ENCODE measurements at regions not wholly inside any gene's neighbourhood (a gene's known extent, or its start where the extent isn't known, plus 50 kb on each side); places are given as distances from the start of the nearest gene placed in this dataset.

DNA sequence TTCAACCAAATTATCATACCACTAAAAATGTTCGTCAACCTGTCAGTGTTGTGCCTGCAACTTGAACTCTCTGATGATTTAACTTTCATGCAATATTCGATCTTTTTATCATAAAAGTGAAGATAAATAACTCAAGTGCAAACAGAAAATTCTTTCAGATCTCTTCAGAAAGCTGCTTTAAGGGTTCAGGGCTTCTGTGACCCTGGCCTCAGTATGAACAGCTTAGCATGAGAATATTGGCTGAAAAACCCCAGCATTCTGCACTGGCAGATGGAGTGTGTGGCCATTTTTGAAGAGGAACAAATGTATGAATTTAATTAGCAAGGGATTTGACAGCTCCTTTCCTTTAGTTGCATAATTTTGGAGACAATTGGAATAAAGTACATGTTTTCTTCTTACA, 851.4 kb upstream of the SOX11 start:
- no peak overlapping the region for H3K27ac ChIP-seq
- H3K4me1 ChIP-seq (replicated peaks; ENCODE audit: insufficient read depth): no peaks in the 10 kb centered on the region
- H3K79me2 ChIP-seq (ENCODE audit: low read depth): no peaks in the 10 kb centered on the region
- H4K20me1 ChIP-seq (ENCODE audit: insufficient read depth): no peaks in the 10 kb centered on the region
- no TSS peak for BruUV-seq (replicated peaks)
- TF ChIP-seq, protein P1, sequence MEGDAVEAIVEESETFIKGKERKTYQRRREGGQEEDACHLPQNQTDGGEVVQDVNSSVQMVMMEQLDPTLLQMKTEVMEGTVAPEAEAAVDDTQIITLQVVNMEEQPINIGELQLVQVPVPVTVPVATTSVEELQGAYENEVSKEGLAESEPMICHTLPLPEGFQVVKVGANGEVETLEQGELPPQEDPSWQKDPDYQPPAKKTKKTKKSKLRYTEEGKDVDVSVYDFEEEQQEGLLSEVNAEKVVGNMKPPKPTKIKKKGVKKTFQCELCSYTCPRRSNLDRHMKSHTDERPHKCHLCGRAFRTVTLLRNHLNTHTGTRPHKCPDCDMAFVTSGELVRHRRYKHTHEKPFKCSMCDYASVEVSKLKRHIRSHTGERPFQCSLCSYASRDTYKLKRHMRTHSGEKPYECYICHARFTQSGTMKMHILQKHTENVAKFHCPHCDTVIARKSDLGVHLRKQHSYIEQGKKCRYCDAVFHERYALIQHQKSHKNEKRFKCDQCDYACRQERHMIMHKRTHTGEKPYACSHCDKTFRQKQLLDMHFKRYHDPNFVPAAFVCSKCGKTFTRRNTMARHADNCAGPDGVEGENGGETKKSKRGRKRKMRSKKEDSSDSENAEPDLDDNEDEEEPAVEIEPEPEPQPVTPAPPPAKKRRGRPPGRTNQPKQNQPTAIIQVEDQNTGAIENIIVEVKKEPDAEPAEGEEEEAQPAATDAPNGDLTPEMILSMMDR (conservative IDR thresholded peaks at IDR 0.05): no peak
- POLR2A ChIA-PET (ENCODE audit: unreplicated experiment): no interaction called here
- no peaks in the 10 kb centered on the region for H3F3A ChIP-seq (ENCODE audit: insufficient read depth, low read depth)
- H3K9me2 ChIP-seq (ENCODE audit: insufficient read depth): no peaks in the 10 kb centered on the region
- intact Hi-C loops (cut with micrococcal nuclease; ENCODE audit: unreplicated experiment): no loop called here
- no peaks in the 10 kb centered on the region for H3K36me3 ChIP-seq (ENCODE audit: low read depth)
- CTCF ChIA-PET: no interaction called here
- H3K27me3 ChIP-seq (ENCODE audit: insufficient read depth, low read depth): peaks cover 8% of the 10 kb centered on the region; the same call in 1 of the 2 replicates
- DNase-seq: no peak
- H2AFZ ChIP-seq: no peak overlapping the region
- H3K9me3 ChIP-seq (ENCODE audit: insufficient read depth, low read depth): no peaks in the 10 kb centered on the region
- no peak overlapping the region for H3K4me2 ChIP-seq
- no peak overlapping the region for H3K4me3 ChIP-seq

DNA sequence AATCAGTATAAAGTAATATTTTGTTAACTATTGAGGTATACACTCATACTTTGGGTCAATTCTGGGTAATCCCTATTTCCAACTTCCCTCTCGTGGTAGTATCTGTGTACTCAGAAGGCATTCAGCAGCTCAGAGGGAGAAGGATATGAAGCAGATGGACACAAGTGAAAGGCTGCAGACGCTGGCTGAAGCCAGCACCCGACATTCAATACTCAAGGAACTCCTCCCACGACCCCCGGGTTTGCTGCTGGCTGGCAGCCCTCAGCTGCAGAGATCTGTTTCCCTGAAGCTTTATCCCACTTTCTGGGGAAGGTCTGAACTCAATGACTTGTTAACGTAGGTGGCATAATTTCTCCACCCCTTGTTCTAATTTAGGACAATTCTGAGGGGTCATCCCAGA, 847.3 kb upstream of the SOX11 start:
- Histone ChIP-seq H3K4me3 (no peak overlapping the region), H3K79me2 (ENCODE audit: low read depth) (no peaks in the 10 kb centered on the region), H2AFZ (no peak overlapping the region), H3K9me3 (ENCODE audit: insufficient read depth, low read depth) (no peaks in the 10 kb centered on the region), H3K27ac (no peak overlapping the region), H3F3A (ENCODE audit: insufficient read depth, low read depth) (no peaks in the 10 kb centered on the region), H3K36me3 (ENCODE audit: low read depth) (no peaks in the 10 kb centered on the region), H3K27me3 (ENCODE audit: insufficient read depth, low read depth) (peaks cover 8% of the 10 kb centered on the region; the same call in 1 of the 2 replicates), H3K4me2 (no peak overlapping the region), H4K20me1 (ENCODE audit: insufficient read depth) (no peaks in the 10 kb centered on the region), H3K9me2 (ENCODE audit: insufficient read depth) (no peaks in the 10 kb centered on the region), H3K4me1 (replicated peaks; ENCODE audit: insufficient read depth) (no peaks in the 10 kb centered on the region)
- BruUV-seq (replicated peaks): no TSS peak
- ChIA-PET CTCF (no interaction called here), POLR2A (ENCODE audit: unreplicated experiment) (no interaction called here)
- no peak for TF ChIP-seq EZH2 (IDR thresholded peaks at IDR 0.05; ENCODE audit: low read depth)
- TF ChIP-seq, protein P1 (conservative IDR thresholded peaks at IDR 0.05): no peak
- DNase-seq: no peak
- intact Hi-C loops (cut with micrococcal nuclease; ENCODE audit: unreplicated experiment): no loop called here

GRCh38 chr2:4862031-4862430, 830.2 kb upstream of the SOX11 start:
- POLR2A ChIA-PET (ENCODE audit: unreplicated experiment): no interaction called here
- Histone ChIP-seq H3K9me3 (ENCODE audit: insufficient read depth, low read depth) (no peaks in the 10 kb centered on the region), H3F3A (ENCODE audit: insufficient read depth, low read depth) (no peaks in the 10 kb centered on the region), H4K20me1 (ENCODE audit: insufficient read depth) (no peaks in the 10 kb centered on the region), H3K4me2 (no peak overlapping the region), H3K4me1 (replicated peaks; ENCODE audit: insufficient read depth) (no peaks in the 10 kb centered on the region), H3K79me2 (ENCODE audit: low read depth) (no peaks in the 10 kb centered on the region), H2AFZ (no peak overlapping the region), H3K36me3 (ENCODE audit: low read depth) (no peaks in the 10 kb centered on the region), H3K27me3 (ENCODE audit: insufficient read depth, low read depth) (no peaks in the 10 kb centered on the region; the same call in 1 of the 2 replicates), H3K9me2 (ENCODE audit: insufficient read depth) (no peaks in the 10 kb centered on the region), H3K27ac (no peak overlapping the region), H3K4me3 (no peak overlapping the region)
- TF ChIP-seq, protein P1 (conservative IDR thresholded peaks at IDR 0.05): no peak
- no peak for TF ChIP-seq EZH2 (IDR thresholded peaks at IDR 0.05; ENCODE audit: low read depth)
- intact Hi-C loops (cut with micrococcal nuclease; ENCODE audit: unreplicated experiment): no loop called here
- BruUV-seq (replicated peaks): no TSS peak
- CTCF ChIA-PET: no interaction called here
- DNase-seq: no peak
